ENCODE measurements at regions not wholly inside any gene's neighbourhood (a gene's known extent, or its start where the extent isn't known, plus 50 kb on each side); places are given as distances from the start of the nearest gene placed in this dataset.
A peak's percentile ranks its signal among the peaks of the same experiment; 100 is the strongest.

DNA sequence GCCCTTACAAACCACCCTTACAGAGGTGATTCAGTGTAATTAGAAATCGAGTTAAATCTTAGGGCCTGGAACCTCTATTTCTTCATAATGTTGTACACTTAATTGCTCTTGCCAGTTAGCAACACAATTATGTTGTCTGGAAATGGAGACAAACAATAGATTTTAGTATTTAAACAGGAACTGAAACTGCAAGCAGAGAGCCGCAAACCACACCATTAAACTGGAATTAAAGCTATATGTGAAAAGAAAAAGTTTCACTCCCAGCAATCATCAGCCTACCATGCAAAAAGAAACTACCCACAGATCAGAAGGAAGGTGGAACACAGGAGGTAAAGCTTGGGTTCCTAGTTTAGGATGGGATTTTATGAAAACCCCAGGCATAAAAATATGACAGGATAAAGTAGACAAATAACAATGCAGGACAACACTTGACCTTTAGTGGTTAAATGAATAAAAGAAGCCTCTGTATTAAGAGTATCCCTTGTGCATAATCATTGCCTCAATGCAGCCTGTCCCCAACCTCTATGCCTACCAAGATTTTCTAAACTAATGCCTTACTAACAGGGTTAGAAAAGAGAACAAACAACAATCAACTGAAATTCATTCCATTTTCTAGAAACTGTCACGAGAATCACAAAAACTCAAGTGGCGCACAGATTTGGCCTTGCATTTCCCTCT lies 304.3 kb upstream of the ESRRG start:
- DNase-seq (ENCODE audit: low read depth, low spot score) = peak; percentile 55
- Histone ChIP-seq H4K20me1 (ENCODE audit: control insufficient read depth, insufficient read depth) (no peaks in the 10 kb centered on the region), H3K4me1 (ENCODE audit: control insufficient read depth, insufficient read depth, low read length) (peaks cover 5% of the 10 kb centered on the region; the same call in 1 of the 2 replicates), H2AFZ (ENCODE audit: control insufficient read depth, low read depth, low read length) (no peak overlapping the region), H3K27me3 (replicated peaks in 1 of 2; ENCODE audit: control insufficient read depth in 2 of 2, insufficient read depth in 2 of 2, low read length in 1 of 2) (no peaks in the 10 kb centered on the region), H3K9me3 (replicated peaks; ENCODE audit: control insufficient read depth, insufficient read depth, low read length) (no peaks in the 10 kb centered on the region; the same call in 2 of the 3 replicates), H3K9ac (ENCODE audit: control insufficient read depth, insufficient read depth, low read length) (no peak overlapping the region), H3K79me2 (ENCODE audit: control insufficient read depth, insufficient read depth, low read length) (no peaks in the 10 kb centered on the region), H3K36me3 (ENCODE audit: control insufficient read depth in 2 of 2, insufficient read depth in 2 of 2, low read length in 1 of 2) (no peaks in the 10 kb centered on the region), H3K4me3 (no peak overlapping the region), H3K27ac (ENCODE audit: control insufficient read depth, insufficient read depth) (no peak overlapping the region), H3K4me2 (ENCODE audit: control insufficient read depth, insufficient read depth) (no peak overlapping the region; the same call in 1 of the 2 replicates)
- ChIA-PET SMC1A (ENCODE audit: uncharacterized antibody, unreplicated experiment) (no interaction called here), RAD21 (ENCODE audit: unreplicated experiment) (interaction anchor here (1.1 kb wide), 1 partner anchor 22 kb away, joined by 5 read pairs; no protein-coding TSS in a partner anchor), POLR2A (no interaction called here), CTCF (no interaction called here)
- FAIRE-seq = peak; percentile 89
- in situ Hi-C loops (cut with MboI) = no loop called here
- no TSS peak for BruUV-seq (replicated peaks)
- intact Hi-C loops (cut with micrococcal nuclease; ENCODE audit: unreplicated experiment) = no loop called here
- peak; percentile 93 for ATAC-seq
- WGBS (ENCODE audit: insufficient coverage, insufficient replicate concordance, low lambda C conversion rate, missing lambda C conversion rate) = 33% methylated on average over 4 of the region's 4 CpGs
- TF ChIP-seq MYB (IDR thresholded peaks at IDR 0.05; ENCODE audit: borderline replicate concordance, low read depth, low read length) (no peak), YY1 (IDR thresholded peaks at IDR 0.05; ENCODE audit: low read depth, low read length) (no peak), RBBP5 (conservative IDR thresholded peaks at IDR 0.05) (no peak), SMAD1 (IDR thresholded peaks at IDR 0.05; ENCODE audit: low read depth, partially characterized antibody) (no peak), ZNF217 (IDR thresholded peaks at IDR 0.05) (peak; percentile 93), SRF (IDR thresholded peaks at IDR 0.05; ENCODE audit: low read depth in 2 of 2, low read length in 2 of 2) (no peak)
- TF ChIP-seq, protein P1, sequence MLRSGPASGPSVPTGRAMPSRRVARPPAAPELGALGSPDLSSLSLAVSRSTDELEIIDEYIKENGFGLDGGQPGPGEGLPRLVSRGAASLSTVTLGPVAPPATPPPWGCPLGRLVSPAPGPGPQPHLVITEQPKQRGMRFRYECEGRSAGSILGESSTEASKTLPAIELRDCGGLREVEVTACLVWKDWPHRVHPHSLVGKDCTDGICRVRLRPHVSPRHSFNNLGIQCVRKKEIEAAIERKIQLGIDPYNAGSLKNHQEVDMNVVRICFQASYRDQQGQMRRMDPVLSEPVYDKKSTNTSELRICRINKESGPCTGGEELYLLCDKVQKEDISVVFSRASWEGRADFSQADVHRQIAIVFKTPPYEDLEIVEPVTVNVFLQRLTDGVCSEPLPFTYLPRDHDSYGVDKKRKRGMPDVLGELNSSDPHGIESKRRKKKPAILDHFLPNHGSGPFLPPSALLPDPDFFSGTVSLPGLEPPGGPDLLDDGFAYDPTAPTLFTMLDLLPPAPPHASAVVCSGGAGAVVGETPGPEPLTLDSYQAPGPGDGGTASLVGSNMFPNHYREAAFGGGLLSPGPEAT (IDR thresholded peaks at IDR 0.05; ENCODE audit: low read depth) = peak; percentile 82
- TF ChIP-seq, protein P2, sequence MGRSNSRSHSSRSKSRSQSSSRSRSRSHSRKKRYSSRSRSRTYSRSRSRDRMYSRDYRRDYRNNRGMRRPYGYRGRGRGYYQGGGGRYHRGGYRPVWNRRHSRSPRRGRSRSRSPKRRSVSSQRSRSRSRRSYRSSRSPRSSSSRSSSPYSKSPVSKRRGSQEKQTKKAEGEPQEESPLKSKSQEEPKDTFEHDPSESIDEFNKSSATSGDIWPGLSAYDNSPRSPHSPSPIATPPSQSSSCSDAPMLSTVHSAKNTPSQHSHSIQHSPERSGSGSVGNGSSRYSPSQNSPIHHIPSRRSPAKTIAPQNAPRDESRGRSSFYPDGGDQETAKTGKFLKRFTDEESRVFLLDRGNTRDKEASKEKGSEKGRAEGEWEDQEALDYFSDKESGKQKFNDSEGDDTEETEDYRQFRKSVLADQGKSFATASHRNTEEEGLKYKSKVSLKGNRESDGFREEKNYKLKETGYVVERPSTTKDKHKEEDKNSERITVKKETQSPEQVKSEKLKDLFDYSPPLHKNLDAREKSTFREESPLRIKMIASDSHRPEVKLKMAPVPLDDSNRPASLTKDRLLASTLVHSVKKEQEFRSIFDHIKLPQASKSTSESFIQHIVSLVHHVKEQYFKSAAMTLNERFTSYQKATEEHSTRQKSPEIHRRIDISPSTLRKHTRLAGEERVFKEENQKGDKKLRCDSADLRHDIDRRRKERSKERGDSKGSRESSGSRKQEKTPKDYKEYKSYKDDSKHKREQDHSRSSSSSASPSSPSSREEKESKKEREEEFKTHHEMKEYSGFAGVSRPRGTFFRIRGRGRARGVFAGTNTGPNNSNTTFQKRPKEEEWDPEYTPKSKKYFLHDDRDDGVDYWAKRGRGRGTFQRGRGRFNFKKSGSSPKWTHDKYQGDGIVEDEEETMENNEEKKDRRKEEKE (IDR thresholded peaks at IDR 0.05) = no peak
- TF ChIP-seq, protein P3, sequence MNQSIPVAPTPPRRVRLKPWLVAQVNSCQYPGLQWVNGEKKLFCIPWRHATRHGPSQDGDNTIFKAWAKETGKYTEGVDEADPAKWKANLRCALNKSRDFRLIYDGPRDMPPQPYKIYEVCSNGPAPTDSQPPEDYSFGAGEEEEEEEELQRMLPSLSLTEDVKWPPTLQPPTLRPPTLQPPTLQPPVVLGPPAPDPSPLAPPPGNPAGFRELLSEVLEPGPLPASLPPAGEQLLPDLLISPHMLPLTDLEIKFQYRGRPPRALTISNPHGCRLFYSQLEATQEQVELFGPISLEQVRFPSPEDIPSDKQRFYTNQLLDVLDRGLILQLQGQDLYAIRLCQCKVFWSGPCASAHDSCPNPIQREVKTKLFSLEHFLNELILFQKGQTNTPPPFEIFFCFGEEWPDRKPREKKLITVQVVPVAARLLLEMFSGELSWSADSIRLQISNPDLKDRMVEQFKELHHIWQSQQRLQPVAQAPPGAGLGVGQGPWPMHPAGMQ (IDR thresholded peaks at IDR 0.05; ENCODE audit: borderline replicate concordance) = no peak
- TF ChIP-seq, protein P4, sequence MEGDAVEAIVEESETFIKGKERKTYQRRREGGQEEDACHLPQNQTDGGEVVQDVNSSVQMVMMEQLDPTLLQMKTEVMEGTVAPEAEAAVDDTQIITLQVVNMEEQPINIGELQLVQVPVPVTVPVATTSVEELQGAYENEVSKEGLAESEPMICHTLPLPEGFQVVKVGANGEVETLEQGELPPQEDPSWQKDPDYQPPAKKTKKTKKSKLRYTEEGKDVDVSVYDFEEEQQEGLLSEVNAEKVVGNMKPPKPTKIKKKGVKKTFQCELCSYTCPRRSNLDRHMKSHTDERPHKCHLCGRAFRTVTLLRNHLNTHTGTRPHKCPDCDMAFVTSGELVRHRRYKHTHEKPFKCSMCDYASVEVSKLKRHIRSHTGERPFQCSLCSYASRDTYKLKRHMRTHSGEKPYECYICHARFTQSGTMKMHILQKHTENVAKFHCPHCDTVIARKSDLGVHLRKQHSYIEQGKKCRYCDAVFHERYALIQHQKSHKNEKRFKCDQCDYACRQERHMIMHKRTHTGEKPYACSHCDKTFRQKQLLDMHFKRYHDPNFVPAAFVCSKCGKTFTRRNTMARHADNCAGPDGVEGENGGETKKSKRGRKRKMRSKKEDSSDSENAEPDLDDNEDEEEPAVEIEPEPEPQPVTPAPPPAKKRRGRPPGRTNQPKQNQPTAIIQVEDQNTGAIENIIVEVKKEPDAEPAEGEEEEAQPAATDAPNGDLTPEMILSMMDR (IDR thresholded peaks at IDR 0.05 in 2 of 3, conservative IDR thresholded peaks at IDR 0.05 in 1 of 3; ENCODE audit: control insufficient read depth in 2 of 3, extremely low read depth in 1 of 3, insufficient read depth in 1 of 3, low read depth in 3 of 3, low read length in 3 of 3) = no peak
- TF ChIP-seq, protein P5, sequence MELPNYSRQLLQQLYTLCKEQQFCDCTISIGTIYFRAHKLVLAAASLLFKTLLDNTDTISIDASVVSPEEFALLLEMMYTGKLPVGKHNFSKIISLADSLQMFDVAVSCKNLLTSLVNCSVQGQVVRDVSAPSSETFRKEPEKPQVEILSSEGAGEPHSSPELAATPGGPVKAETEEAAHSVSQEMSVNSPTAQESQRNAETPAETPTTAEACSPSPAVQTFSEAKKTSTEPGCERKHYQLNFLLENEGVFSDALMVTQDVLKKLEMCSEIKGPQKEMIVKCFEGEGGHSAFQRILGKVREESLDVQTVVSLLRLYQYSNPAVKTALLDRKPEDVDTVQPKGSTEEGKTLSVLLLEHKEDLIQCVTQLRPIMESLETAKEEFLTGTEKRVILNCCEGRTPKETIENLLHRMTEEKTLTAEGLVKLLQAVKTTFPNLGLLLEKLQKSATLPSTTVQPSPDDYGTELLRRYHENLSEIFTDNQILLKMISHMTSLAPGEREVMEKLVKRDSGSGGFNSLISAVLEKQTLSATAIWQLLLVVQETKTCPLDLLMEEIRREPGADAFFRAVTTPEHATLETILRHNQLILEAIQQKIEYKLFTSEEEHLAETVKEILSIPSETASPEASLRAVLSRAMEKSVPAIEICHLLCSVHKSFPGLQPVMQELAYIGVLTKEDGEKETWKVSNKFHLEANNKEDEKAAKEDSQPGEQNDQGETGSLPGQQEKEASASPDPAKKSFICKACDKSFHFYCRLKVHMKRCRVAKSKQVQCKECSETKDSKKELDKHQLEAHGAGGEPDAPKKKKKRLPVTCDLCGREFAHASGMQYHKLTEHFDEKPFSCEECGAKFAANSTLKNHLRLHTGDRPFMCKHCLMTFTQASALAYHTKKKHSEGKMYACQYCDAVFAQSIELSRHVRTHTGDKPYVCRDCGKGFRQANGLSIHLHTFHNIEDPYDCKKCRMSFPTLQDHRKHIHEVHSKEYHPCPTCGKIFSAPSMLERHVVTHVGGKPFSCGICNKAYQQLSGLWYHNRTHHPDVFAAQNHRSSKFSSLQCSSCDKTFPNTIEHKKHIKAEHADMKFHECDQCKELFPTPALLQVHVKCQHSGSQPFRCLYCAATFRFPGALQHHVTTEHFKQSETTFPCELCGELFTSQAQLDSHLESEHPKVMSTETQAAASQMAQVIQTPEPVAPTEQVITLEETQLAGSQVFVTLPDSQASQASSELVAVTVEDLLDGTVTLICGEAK (IDR thresholded peaks at IDR 0.05; ENCODE audit: borderline replicate concordance) = no peak

Measured in GM12878 (cell line).